HepG2 (cell line): ENCODE measurements at regions not wholly inside any gene's neighbourhood (a gene's known extent, or its start where the extent isn't known, plus 50 kb on each side); places are given as distances from the start of the nearest gene placed in this dataset.
A peak's percentile ranks its signal among the peaks of the same experiment; 100 is the strongest.

Source experiments
- ATF2 ChIP-seq: sonication (generic); formaldehyde crosslinking; IDR thresholded peaks from 2 replicates; pipeline ENCODE4 v1.4.0; 2020; ENCODE audit warnings: missing genetic modification reagents
- CSRNP2 ChIP-seq: sonication (generic); formaldehyde crosslinking; conservative IDR thresholded peaks from 2 replicates; pipeline ENCODE4 v1.8.0; 2022; ENCODE audit warnings: low read depth, missing genetic modification reagents
- FOSL2 ChIP-seq: sonication (generic); formaldehyde crosslinking; IDR thresholded peaks from 2 replicates; pipeline ENCODE4 v1.4.0; 2020; ENCODE audit warnings: missing genetic modification reagents
- FOXO4 ChIP-seq: sonication (generic); formaldehyde crosslinking; conservative IDR thresholded peaks from 2 replicates; pipeline ENCODE4 v1.8.1; 2023; ENCODE audit warnings: missing genetic modification reagents
- MAFK ChIP-seq, 2 experiments: IDR thresholded peaks in 1 of 2; conservative IDR thresholded peaks in 1 of 2; 2 replicates each; pipeline ENCODE4 v1.6.1; 2011; ENCODE audit warnings: improper control_type of control experiment in 2 of 2, low read length in 2 of 2
- PITX1 ChIP-seq: sonication (generic); formaldehyde crosslinking; IDR thresholded peaks from 2 replicates; pipeline ENCODE4 v1.5.1; 2020; ENCODE audit warnings: mild to moderate bottlenecking, missing genetic modification reagents
- PRDM4 ChIP-seq: sonication (generic); formaldehyde crosslinking; IDR thresholded peaks from 2 replicates; pipeline ENCODE4 v1.9.0; 2021; ENCODE audit warnings: missing genetic modification reagents, borderline replicate concordance
- REST ChIP-seq, 2 experiments: IDR thresholded peaks; 2 replicates each; pipeline ENCODE4 v1.6.1; 2011 to 2012; ENCODE audit warnings: low read length in 2 of 2, borderline replicate concordance in 1 of 2, low read depth in 1 of 2, mild to moderate bottlenecking in 1 of 2, moderate library complexity in 1 of 2
- THYN1 ChIP-seq: sonication (generic); formaldehyde crosslinking; IDR thresholded peaks from 2 replicates; pipeline ENCODE4 v1.8.1; 2023; ENCODE audit warnings: low read depth, mild to moderate bottlenecking, moderate library complexity, missing genetic modification reagents, borderline replicate concordance
- ZC3H4 ChIP-seq: sonication (generic); formaldehyde crosslinking; IDR thresholded peaks from 2 replicates; pipeline ENCODE4 v1.4.0; 2020; ENCODE audit warnings: missing genetic modification reagents, borderline replicate concordance
- ZNF329 ChIP-seq: sonication (generic); formaldehyde crosslinking; IDR thresholded peaks from 2 replicates; pipeline ENCODE4 v1.9.0; 2021; ENCODE audit warnings: low read depth, mild to moderate bottlenecking, missing genetic modification reagents
- ZNF558 ChIP-seq: sonication (generic); formaldehyde crosslinking; IDR thresholded peaks from 2 replicates; pipeline ENCODE4 v1.9.0; 2022; ENCODE audit warnings: mild to moderate bottlenecking, missing genetic modification reagents, borderline replicate concordance
- ZNF75D ChIP-seq: sonication (generic); formaldehyde crosslinking; IDR thresholded peaks from 2 replicates; pipeline ENCODE4 v1.8.1; 2023; ENCODE audit warnings: missing genetic modification reagents, mild to moderate bottlenecking, borderline replicate concordance
- ZNF800 ChIP-seq: sonication (generic); formaldehyde crosslinking; IDR thresholded peaks from 2 replicates; pipeline ENCODE4 v1.4.0; 2020; ENCODE audit warnings: missing genetic modification reagents

GRCh38 chr6:63521475-63522210 lies 50.6 kb upstream of the LOC128125822 start (continued):
- TF ChIP-seq ATF2 (CRISPR knock-in tag) (peak; percentile 26; the same call in 1 of the 2 replicates), MAFK (conservative IDR thresholded peaks at IDR 0.05 in 1 of 2, IDR thresholded peaks at IDR 0.05 in 1 of 2; ENCODE audit: low read length in 2 of 2) (no peak), PRDM4 (CRISPR knock-in tag) (no peak), ZNF558 (CRISPR knock-in tag) (no peak), THYN1 (CRISPR knock-in tag) (no peak), ZNF800 (CRISPR knock-in tag) (no peak), ZC3H4 (no peak), ZNF329 (CRISPR knock-in tag) (no peak), FOXO4 (CRISPR knock-in tag) (no peak), REST (IDR thresholded peaks at IDR 0.05; ENCODE audit: borderline replicate concordance in 1 of 2, low read depth in 1 of 2, low read length in 2 of 2) (0 out of 4 replicates have a peak, but pooled peaks of 1 of the 2 experiments have one; percentile 43), CSRNP2 (CRISPR knock-in tag) (no peak), PITX1 (CRISPR knock-in tag) (0 out of 2 replicates have a peak, but pooled peaks have one; percentile 31), ZNF75D (CRISPR knock-in tag) (no peak), FOSL2 (CRISPR knock-in tag) (no peak)
